ENCODE measurements at regions not wholly inside any gene's neighbourhood (a gene's known extent, or its start where the extent isn't known, plus 50 kb on each side); places are given as distances from the start of the nearest gene placed in this dataset.

DNA sequence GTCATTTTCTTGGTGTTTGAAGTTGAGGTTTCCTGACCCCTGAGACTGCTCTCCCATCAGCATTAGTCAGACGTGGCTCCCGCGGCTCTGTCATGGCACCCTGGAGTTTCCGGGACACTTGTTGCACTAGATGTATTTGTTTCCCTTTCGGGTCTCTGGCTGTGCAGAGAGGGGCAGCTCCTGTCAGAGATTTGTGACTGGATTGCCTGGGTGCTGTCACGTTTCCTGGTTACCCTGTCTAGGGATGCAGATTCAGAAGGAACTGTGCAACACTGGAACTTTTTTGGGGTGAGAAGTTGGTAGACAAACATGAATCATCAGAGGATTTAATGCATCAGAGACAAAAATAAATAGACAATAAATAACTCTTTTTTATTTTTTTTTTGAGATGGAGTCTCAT lies 431.8 kb upstream of the MAN1A1 start:
- no peak overlapping the region for H3K4me3 ChIP-seq (replicated peaks in 1 of 3; ENCODE audit: insufficient read depth in 1 of 3, low read depth in 2 of 3, low read length in 3 of 3)
- H3K36me3 ChIP-seq (replicated peaks in 1 of 2; ENCODE audit: control insufficient read depth in 1 of 2, insufficient read depth in 2 of 2, low read length in 2 of 2): no peaks in the 10 kb centered on the region
- H4K20me1 ChIP-seq (ENCODE audit: insufficient read depth, low read length): no peaks in the 10 kb centered on the region
- no peaks in the 10 kb centered on the region for H3K9me3 ChIP-seq (ENCODE audit: low read length)
- ChIA-PET CTCF (ENCODE audit: low intra/inter-chr PET ratio, low total read pairs) (no interaction called here), POLR2A (no interaction called here)
- H3K9ac ChIP-seq (ENCODE audit: insufficient read depth, low read depth, low read length): no peak overlapping the region
- WGBS (ENCODE audit: low lambda C conversion rate): 3% methylated on average over 6 of the region's 6 CpGs
- no peak overlapping the region for H2AFZ ChIP-seq (ENCODE audit: low read length)
- no peak for TF ChIP-seq SYNCRIP (IDR thresholded peaks at IDR 0.05; ENCODE audit: insufficient read depth, low read depth, low read length)
- no peak for TF ChIP-seq ZNF350 (CRISPR knock-in tag; IDR thresholded peaks at IDR 0.05; ENCODE audit: borderline replicate concordance, low read depth)
- TF ChIP-seq ZNF329 (CRISPR knock-in tag; IDR thresholded peaks at IDR 0.05; ENCODE audit: low read depth): no peak
- TF ChIP-seq, protein P1, sequence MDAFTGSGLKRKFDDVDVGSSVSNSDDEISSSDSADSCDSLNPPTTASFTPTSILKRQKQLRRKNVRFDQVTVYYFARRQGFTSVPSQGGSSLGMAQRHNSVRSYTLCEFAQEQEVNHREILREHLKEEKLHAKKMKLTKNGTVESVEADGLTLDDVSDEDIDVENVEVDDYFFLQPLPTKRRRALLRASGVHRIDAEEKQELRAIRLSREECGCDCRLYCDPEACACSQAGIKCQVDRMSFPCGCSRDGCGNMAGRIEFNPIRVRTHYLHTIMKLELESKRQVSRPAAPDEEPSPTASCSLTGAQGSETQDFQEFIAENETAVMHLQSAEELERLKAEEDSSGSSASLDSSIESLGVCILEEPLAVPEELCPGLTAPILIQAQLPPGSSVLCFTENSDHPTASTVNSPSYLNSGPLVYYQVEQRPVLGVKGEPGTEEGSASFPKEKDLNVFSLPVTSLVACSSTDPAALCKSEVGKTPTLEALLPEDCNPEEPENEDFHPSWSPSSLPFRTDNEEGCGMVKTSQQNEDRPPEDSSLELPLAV (CRISPR knock-in tag; conservative IDR thresholded peaks at IDR 0.05; ENCODE audit: low read depth): no peak
- no peak for TF ChIP-seq ZNF879 (CRISPR knock-in tag; IDR thresholded peaks at IDR 0.05)
- TF ChIP-seq HNRNPUL1 (IDR thresholded peaks at IDR 0.05; ENCODE audit: low read depth, low read length): no peak
- no peak for TF ChIP-seq ONECUT2 (CRISPR knock-in tag; IDR thresholded peaks at IDR 0.05)
- TF ChIP-seq PAWR (CRISPR knock-in tag; IDR thresholded peaks at IDR 0.05; ENCODE audit: borderline replicate concordance): no peak
- TF ChIP-seq KDM1A (CRISPR knock-in tag; IDR thresholded peaks at IDR 0.05): no peak
- TF ChIP-seq SP4 (CRISPR knock-in tag; IDR thresholded peaks at IDR 0.05): no peak
- no peak for TF ChIP-seq ZNF12 (CRISPR knock-in tag; IDR thresholded peaks at IDR 0.05)
- TF ChIP-seq DNMT3B (CRISPR knock-in tag; conservative IDR thresholded peaks at IDR 0.05): no peak
- TF ChIP-seq KDM6A (CRISPR knock-in tag; IDR thresholded peaks at IDR 0.05; ENCODE audit: low read depth): no peak
- TF ChIP-seq REL (CRISPR knock-in tag; conservative IDR thresholded peaks at IDR 0.05): no peak
- TF ChIP-seq, protein P2, sequence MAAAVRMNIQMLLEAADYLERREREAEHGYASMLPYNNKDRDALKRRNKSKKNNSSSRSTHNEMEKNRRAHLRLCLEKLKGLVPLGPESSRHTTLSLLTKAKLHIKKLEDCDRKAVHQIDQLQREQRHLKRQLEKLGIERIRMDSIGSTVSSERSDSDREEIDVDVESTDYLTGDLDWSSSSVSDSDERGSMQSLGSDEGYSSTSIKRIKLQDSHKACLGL (CRISPR knock-in tag; IDR thresholded peaks at IDR 0.05): no peak
- TF ChIP-seq, protein P3, sequence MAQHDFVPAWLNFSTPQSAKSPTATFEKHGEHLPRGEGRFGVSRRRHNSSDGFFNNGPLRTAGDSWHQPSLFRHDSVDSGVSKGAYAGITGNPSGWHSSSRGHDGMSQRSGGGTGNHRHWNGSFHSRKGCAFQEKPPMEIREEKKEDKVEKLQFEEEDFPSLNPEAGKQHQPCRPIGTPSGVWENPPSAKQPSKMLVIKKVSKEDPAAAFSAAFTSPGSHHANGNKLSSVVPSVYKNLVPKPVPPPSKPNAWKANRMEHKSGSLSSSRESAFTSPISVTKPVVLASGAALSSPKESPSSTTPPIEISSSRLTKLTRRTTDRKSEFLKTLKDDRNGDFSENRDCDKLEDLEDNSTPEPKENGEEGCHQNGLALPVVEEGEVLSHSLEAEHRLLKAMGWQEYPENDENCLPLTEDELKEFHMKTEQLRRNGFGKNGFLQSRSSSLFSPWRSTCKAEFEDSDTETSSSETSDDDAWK (CRISPR knock-in tag; IDR thresholded peaks at IDR 0.05): no peak
- TF ChIP-seq PHF21A (CRISPR knock-in tag; IDR thresholded peaks at IDR 0.05): no peak
- TF ChIP-seq, protein P4, sequence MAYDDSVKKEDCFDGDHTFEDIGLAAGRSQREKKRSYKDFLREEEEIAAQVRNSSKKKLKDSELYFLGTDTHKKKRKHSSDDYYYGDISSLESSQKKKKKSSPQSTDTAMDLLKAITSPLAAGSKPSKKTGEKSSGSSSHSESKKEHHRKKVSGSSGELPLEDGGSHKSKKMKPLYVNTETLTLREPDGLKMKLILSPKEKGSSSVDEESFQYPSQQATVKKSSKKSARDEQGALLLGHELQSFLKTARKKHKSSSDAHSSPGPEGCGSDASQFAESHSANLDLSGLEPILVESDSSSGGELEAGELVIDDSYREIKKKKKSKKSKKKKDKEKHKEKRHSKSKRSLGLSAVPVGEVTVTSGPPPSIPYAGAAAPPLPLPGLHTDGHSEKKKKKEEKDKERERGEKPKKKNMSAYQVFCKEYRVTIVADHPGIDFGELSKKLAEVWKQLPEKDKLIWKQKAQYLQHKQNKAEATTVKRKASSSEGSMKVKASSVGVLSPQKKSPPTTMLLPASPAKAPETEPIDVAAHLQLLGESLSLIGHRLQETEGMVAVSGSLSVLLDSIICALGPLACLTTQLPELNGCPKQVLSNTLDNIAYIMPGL (CRISPR knock-in tag; IDR thresholded peaks at IDR 0.05; ENCODE audit: borderline replicate concordance in 1 of 2, low read depth in 1 of 2): no peak
- ATAC-seq (no peak), DNase-seq (ENCODE audit: low spot score) (no peak), FAIRE-seq (no peak)
- no peaks in the 10 kb centered on the region for H3K4me1 ChIP-seq (ENCODE audit: insufficient read depth, low read length)
- no peak overlapping the region for H3K27ac ChIP-seq (ENCODE audit: extremely low read length, insufficient read depth, low read length)
- intact Hi-C loops (cut with micrococcal nuclease; ENCODE audit: unreplicated experiment): no loop called here
- no TSS peak for BruUV-seq (replicated peaks)
- no peaks in the 10 kb centered on the region for H3K79me2 ChIP-seq (ENCODE audit: insufficient read depth, low read length)
- H3K27me3 ChIP-seq (ENCODE audit: control insufficient read depth in 1 of 2, insufficient read depth in 2 of 2, low read length in 2 of 2): peaks cover 0 to 3% of the 10 kb centered on the region in 2 experiments; a peak in 1 of 5 replicates
- in situ Hi-C loops (cut with HindIII; ENCODE audit: extremely low pct_ligation_motif_present, low pct_unique_long_range_greater_than_20kb): no loop called here
- H3K4me2 ChIP-seq (ENCODE audit: low read depth, low read length): no peak overlapping the region
